ENCODE measurements at regions not wholly inside any gene's neighbourhood (a gene's known extent, or its start where the extent isn't known, plus 50 kb on each side); places are given as distances from the start of the nearest gene placed in this dataset.

DNA sequence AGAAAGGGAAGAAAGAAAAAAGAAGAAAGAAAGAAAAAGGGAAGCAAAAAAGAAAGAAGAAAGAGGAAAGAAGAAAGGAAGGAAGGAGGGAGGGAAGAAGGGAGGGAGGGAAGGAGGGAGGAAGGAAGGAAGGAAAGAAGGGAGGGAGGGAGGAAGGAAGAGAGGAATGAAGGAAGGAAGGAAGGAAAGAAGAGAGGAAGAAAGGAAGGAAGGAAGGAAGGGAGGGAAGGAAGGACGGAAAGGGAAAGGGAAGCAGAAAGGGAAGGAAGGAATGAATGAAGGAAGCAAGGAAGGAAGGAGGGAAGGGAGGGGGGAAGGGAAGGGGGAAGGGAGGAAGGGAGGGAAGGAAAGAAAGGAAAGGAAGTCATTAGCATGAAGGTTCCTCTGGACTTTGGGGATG lies 452.9 kb downstream of the TFAP2B start:
- H3K27ac ChIP-seq (ENCODE audit: low read depth, low read length, poor library complexity, severe bottlenecking) = no peak overlapping the region
- no peaks in the 10 kb centered on the region for H3K4me1 ChIP-seq (ENCODE audit: insufficient read depth, low read length, poor library complexity, severe bottlenecking)
- H3K36me3 ChIP-seq (ENCODE audit: insufficient read depth, low read length, poor library complexity, severe bottlenecking) = no peaks in the 10 kb centered on the region
- ChIA-PET POLR2A (ENCODE audit: low non-redundant PET) (no interaction called here), CTCF (no interaction called here)
- no TSS peak for BruUV-seq (replicated peaks)
- TF ChIP-seq, protein P1, sequence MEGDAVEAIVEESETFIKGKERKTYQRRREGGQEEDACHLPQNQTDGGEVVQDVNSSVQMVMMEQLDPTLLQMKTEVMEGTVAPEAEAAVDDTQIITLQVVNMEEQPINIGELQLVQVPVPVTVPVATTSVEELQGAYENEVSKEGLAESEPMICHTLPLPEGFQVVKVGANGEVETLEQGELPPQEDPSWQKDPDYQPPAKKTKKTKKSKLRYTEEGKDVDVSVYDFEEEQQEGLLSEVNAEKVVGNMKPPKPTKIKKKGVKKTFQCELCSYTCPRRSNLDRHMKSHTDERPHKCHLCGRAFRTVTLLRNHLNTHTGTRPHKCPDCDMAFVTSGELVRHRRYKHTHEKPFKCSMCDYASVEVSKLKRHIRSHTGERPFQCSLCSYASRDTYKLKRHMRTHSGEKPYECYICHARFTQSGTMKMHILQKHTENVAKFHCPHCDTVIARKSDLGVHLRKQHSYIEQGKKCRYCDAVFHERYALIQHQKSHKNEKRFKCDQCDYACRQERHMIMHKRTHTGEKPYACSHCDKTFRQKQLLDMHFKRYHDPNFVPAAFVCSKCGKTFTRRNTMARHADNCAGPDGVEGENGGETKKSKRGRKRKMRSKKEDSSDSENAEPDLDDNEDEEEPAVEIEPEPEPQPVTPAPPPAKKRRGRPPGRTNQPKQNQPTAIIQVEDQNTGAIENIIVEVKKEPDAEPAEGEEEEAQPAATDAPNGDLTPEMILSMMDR (conservative IDR thresholded peaks at IDR 0.05; ENCODE audit: low read depth, low read length) = no peak
- no peak for TF ChIP-seq EZH2 (IDR thresholded peaks at IDR 0.05; ENCODE audit: borderline replicate concordance, low read depth, low read length, poor library complexity, severe bottlenecking)
- H3K4me3 ChIP-seq (ENCODE audit: low read depth, low read length, poor library complexity, severe bottlenecking) = no peak overlapping the region
- no peak for DNase-seq (ENCODE audit: low spot score)
- no peaks in the 10 kb centered on the region for H3K9me3 ChIP-seq (ENCODE audit: low read depth, low read length, poor library complexity, severe bottlenecking)
- H3K27me3 ChIP-seq (replicated peaks; ENCODE audit: insufficient read depth, low read depth, low read length, poor library complexity) = no peaks in the 10 kb centered on the region
- intact Hi-C loops (cut with micrococcal nuclease; ENCODE audit: unreplicated experiment) = no loop called here

DNA sequence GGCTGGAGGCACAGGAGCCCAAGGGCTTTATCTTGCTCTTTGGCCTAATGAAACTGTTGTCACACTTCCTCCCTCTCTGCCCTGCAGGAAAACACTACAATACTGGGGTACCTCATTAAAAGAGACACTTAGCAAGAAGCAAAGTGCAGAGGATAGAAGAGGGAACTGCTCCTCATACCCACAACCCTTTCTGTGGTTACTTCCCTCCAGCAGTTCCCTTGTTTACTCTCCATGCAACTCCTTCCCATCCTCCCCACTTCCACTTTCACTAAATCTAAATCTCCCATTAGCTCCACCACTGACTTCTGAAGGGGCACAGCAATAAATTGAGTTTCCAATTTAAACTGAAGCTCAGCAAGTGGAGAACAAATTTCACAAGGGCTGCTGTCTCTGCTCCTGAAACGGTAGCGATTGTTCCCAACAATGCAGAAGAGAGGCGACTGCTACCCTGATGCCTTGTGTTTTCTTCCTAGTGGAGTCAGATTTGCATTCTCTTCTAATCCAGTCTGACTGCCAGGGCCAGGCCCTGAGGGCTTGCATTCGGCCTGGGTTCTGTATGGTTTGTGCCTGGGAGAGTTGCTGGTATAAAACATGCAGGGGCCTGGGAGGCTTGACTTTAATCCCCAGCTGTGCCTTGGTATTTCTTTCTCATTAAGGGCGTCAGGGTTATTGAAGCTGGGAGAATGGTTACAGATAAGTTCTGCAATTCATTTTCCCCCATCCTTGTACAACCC lies 454.7 kb downstream of the TFAP2B start:
- no TSS peak for BruUV-seq (replicated peaks)
- DNase-seq (ENCODE audit: low spot score) = no peak
- ChIA-PET POLR2A (ENCODE audit: low non-redundant PET) (no interaction called here), CTCF (no interaction called here)
- no peak for TF ChIP-seq EZH2 (IDR thresholded peaks at IDR 0.05; ENCODE audit: borderline replicate concordance, low read depth, low read length, poor library complexity, severe bottlenecking)
- TF ChIP-seq, protein P1 (conservative IDR thresholded peaks at IDR 0.05; ENCODE audit: low read depth, low read length) = no peak
- intact Hi-C loops (cut with micrococcal nuclease; ENCODE audit: unreplicated experiment) = no loop called here
- no peaks in the 10 kb centered on the region for H3K27me3 ChIP-seq (replicated peaks; ENCODE audit: insufficient read depth, low read depth, low read length, poor library complexity)
- H3K9me3 ChIP-seq (ENCODE audit: low read depth, low read length, poor library complexity, severe bottlenecking) = no peaks in the 10 kb centered on the region
- no peaks in the 10 kb centered on the region for H3K4me1 ChIP-seq (ENCODE audit: insufficient read depth, low read length, poor library complexity, severe bottlenecking)
- H3K36me3 ChIP-seq (ENCODE audit: insufficient read depth, low read length, poor library complexity, severe bottlenecking) = no peaks in the 10 kb centered on the region
- H3K4me3 ChIP-seq (ENCODE audit: low read depth, low read length, poor library complexity, severe bottlenecking) = no peak overlapping the region
- no peak overlapping the region for H3K27ac ChIP-seq (ENCODE audit: low read depth, low read length, poor library complexity, severe bottlenecking)

DNA sequence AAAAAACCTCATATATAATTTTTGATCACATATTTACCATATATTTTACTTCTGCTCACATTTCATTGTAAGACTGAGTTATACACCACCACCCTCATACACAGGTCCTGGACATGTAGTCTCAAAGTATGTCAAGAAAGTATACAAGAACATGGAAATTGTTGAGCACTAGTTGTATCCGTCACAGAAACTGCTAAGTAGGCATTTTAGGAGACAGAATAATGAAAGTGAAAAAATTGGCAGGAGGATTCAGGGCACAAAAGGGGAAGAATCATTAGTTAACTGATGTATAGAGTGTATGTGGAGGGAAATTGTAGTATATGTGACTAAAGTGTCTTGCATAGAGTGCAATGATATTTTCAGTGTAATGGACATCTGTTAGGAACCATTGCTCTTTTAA lies 458.8 kb downstream of the TFAP2B start:
- intact Hi-C loops (cut with micrococcal nuclease; ENCODE audit: unreplicated experiment) = no loop called here

More for the DNA sequence above, 458.8 kb downstream of the TFAP2B start:
- DNase-seq (ENCODE audit: low spot score) = no peak
- POLR2A ChIA-PET (ENCODE audit: low non-redundant PET) = no interaction called here
- BruUV-seq (replicated peaks) = no TSS peak
- CTCF ChIA-PET = no interaction called here
- Histone ChIP-seq H3K9me3 (ENCODE audit: low read depth, low read length, poor library complexity, severe bottlenecking) (no peaks in the 10 kb centered on the region), H3K36me3 (ENCODE audit: insufficient read depth, low read length, poor library complexity, severe bottlenecking) (no peaks in the 10 kb centered on the region), H3K27me3 (replicated peaks; ENCODE audit: insufficient read depth, low read depth, low read length, poor library complexity) (no peaks in the 10 kb centered on the region), H3K4me1 (ENCODE audit: insufficient read depth, low read length, poor library complexity, severe bottlenecking) (no peaks in the 10 kb centered on the region), H3K4me3 (ENCODE audit: low read depth, low read length, poor library complexity, severe bottlenecking) (no peak overlapping the region), H3K27ac (ENCODE audit: low read depth, low read length, poor library complexity, severe bottlenecking) (no peak overlapping the region)
- no peak for TF ChIP-seq EZH2 (IDR thresholded peaks at IDR 0.05; ENCODE audit: borderline replicate concordance, low read depth, low read length, poor library complexity, severe bottlenecking)
- TF ChIP-seq, protein P1 (conservative IDR thresholded peaks at IDR 0.05; ENCODE audit: low read depth, low read length) = no peak

Data from A673 (cell line).